CD8-positive, alpha-beta memory T cell (primary cell): ENCODE measurements at regions not wholly inside any gene's neighbourhood (a gene's known extent, or its start where the extent isn't known, plus 50 kb on each side); places are given as distances from the start of the nearest gene placed in this dataset.

Source experiments
- CTCF ChIA-PET: fragments of 350-600 bp; sonication (Branson Sonifier 250); formaldehyde crosslinking; loops from one replicate; lab custom pipeline; 2021; ENCODE audit warnings: antibody characterized with exemption; lab: Charles Lee
- POLR2A ChIA-PET: fragments of 350-600 bp; sonication (Branson Sonifier 250); formaldehyde crosslinking; loops from one replicate; lab custom pipeline; 2021; ENCODE audit warnings: antibody characterized with exemption; lab: Charles Lee
- DNase-seq, 5 donors: peaks; one replicate each; pipeline versions ENCODE4 v3.0.0 to v3.0.0-alpha.2; 2020 to 2022; ENCODE audit warnings: mixed read lengths in 1 of 5
- H3K27ac ChIP-seq: one replicate; pipeline ENCODE4 v1.7.0; 2013; ENCODE audit warnings: low read depth, mild to moderate bottlenecking, low read length, moderate library complexity
- H3K27me3 ChIP-seq: 2 replicates; pipeline ENCODE4 v1.7.0; 2013; ENCODE audit warnings: low read length, mild to moderate bottlenecking; ENCODE audit not compliant: insufficient read depth, poor library complexity, severe bottlenecking
- H3K36me3 ChIP-seq: 2 replicates; pipeline ENCODE4 v1.7.0; 2013; ENCODE audit warnings: mild to moderate bottlenecking, low read length, moderate library complexity; ENCODE audit not compliant: insufficient read depth
- H3K4me1 ChIP-seq: 2 replicates; pipeline ENCODE4 v1.7.0; 2013; ENCODE audit warnings: mild to moderate bottlenecking, low read length, moderate library complexity; ENCODE audit not compliant: insufficient read depth
- H3K4me3 ChIP-seq: 2 replicates; pipeline ENCODE4 v1.7.0; 2013; ENCODE audit warnings: mild to moderate bottlenecking, low read length
- H3K9me3 ChIP-seq: 2 replicates; pipeline ENCODE4 v1.7.0; 2013; ENCODE audit warnings: mild to moderate bottlenecking, low read length
- H3K27ac Mint-ChIP-seq, 8 donors: one replicate each; pipeline ENCODE4 v1.8.0; 2020 to 2021; ENCODE audit warnings: mixed read lengths in 8 of 8, mild to moderate bottlenecking in 6 of 8, inconsistent platforms in 3 of 8, moderate library complexity in 3 of 8
- H3K27me3 Mint-ChIP-seq, 2 donors: one replicate each; pipeline ENCODE4 v1.8.0; 2020 to 2021; ENCODE audit warnings: mixed read lengths in 2 of 2, mild to moderate bottlenecking in 1 of 2, moderate library complexity in 1 of 2
- H3K36me3 Mint-ChIP-seq, 3 donors: one replicate each; pipeline ENCODE4 v1.8.0; 2020 to 2021; ENCODE audit warnings: mixed read lengths in 3 of 3, inconsistent platforms in 1 of 3, mild to moderate bottlenecking in 1 of 3
- H3K4me1 Mint-ChIP-seq, 3 donors: one replicate each; pipeline ENCODE4 v1.8.0; 2020 to 2021; ENCODE audit warnings: mixed read lengths in 3 of 3, inconsistent platforms in 1 of 3, mild to moderate bottlenecking in 1 of 3
- H3K4me3 Mint-ChIP-seq, 7 donors: one replicate each; pipeline ENCODE4 v1.8.0; 2020 to 2021; ENCODE audit warnings: mixed read lengths in 7 of 7, mild to moderate bottlenecking in 6 of 7, moderate library complexity in 4 of 7, inconsistent platforms in 2 of 7
- H3K9me3 Mint-ChIP-seq, 5 donors: one replicate each; pipeline ENCODE4 v1.8.0; 2020 to 2022; ENCODE audit warnings: mixed read lengths in 5 of 5, mild to moderate bottlenecking in 3 of 5, moderate library complexity in 2 of 5, inconsistent platforms in 1 of 5

DNA sequence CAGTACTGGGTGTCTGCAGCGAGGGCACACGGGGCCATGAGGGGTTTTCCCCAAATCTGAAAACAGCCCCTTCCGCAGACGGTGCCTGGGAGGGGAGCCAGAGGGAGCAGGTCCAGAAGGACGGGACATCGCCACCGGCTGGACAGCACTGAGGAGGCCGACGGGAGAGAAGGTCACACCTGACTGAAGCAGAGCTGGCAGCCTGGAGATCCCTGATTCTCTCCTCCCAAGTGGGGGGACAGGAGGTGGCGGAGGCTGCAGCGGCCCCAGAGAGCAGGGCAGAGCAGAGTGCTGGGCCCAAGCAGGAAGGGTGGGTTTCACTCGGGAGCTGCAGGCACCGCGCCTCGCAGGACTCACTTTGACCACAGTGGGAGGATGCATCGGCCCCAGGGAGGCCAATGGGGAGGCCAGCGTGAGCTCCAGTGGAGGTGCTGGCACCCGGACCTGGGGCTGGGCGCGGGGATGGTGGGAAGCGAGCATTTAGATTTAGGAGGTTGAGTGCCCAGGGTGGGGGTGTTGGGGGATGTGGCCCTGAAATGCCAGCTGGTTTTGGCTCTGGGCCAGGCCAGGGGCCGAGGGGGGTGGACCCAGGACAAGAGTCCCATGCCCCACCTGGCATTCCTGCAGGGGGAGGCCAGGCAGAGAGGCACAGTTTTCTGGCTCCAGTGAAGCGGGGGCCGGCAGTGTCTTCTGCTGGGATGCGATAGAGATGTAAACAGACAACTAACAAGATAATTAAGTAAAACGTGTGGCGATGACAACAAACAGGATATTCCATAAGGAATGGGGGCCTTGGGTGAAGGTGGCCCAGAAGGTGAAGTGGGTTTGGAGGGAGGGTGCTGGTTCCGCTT, 92.3 kb upstream of the FGF3 start:
- CTCF ChIA-PET = interaction anchor here (1.3 kb wide), 1 partner anchor 39 kb away, joined by 3 read pairs; no protein-coding TSS in a partner anchor
- H3K4me3 Mint-ChIP-seq = no peak overlapping the region
- no peaks in the 10 kb centered on the region for H3K27me3 ChIP-seq

GRCh38 chr11:69912161-69912910, 93.1 kb upstream of the FGF3 start:
- POLR2A ChIA-PET = no interaction called here
- H3K9me3 Mint-ChIP-seq = peaks cover 0 to 2% (median 0%) of the 10 kb centered on the region in 5 donors
- H3K4me3 ChIP-seq = no peak overlapping the region
- H3K27ac ChIP-seq = no peak overlapping the region
- H3K4me1 ChIP-seq = no peaks in the 10 kb centered on the region
- H3K36me3 Mint-ChIP-seq = no peaks in the 10 kb centered on the region
- peak in 1 of 5 donors; percentile 39 for DNase-seq
- no peaks in the 10 kb centered on the region for H3K36me3 ChIP-seq
- CTCF ChIA-PET = no interaction called here
- peaks cover 10 to 18% of the 10 kb centered on the region in 2 donors for H3K27me3 Mint-ChIP-seq
- no peak overlapping the region for H3K27ac Mint-ChIP-seq
- H3K27me3 ChIP-seq = no peaks in the 10 kb centered on the region
- H3K9me3 ChIP-seq = no peaks in the 10 kb centered on the region
- peaks cover 0 to 1% (median 0%) of the 10 kb centered on the region in 3 donors for H3K4me1 Mint-ChIP-seq
- H3K4me3 Mint-ChIP-seq = no peak overlapping the region

More for the DNA sequence above, 92.3 kb upstream of the FGF3 start:
- no peaks in the 10 kb centered on the region for H3K36me3 ChIP-seq
- Mint-ChIP-seq H3K4me1 (peaks cover 0 to 1% (median 0%) of the 10 kb centered on the region in 3 donors), H3K27ac (no peak overlapping the region), H3K9me3 (peaks cover 0 to 2% (median 0%) of the 10 kb centered on the region in 5 donors), H3K36me3 (no peaks in the 10 kb centered on the region), H3K27me3 (peaks cover 14 to 18% of the 10 kb centered on the region in 2 donors)
- no peaks in the 10 kb centered on the region for H3K9me3 ChIP-seq
- no peaks in the 10 kb centered on the region for H3K4me1 ChIP-seq
- peak in 1 of 5 donors; percentile 46 for DNase-seq
- POLR2A ChIA-PET = no interaction called here
- H3K27ac ChIP-seq = no peak overlapping the region
- no peak overlapping the region for H3K4me3 ChIP-seq

DNA sequence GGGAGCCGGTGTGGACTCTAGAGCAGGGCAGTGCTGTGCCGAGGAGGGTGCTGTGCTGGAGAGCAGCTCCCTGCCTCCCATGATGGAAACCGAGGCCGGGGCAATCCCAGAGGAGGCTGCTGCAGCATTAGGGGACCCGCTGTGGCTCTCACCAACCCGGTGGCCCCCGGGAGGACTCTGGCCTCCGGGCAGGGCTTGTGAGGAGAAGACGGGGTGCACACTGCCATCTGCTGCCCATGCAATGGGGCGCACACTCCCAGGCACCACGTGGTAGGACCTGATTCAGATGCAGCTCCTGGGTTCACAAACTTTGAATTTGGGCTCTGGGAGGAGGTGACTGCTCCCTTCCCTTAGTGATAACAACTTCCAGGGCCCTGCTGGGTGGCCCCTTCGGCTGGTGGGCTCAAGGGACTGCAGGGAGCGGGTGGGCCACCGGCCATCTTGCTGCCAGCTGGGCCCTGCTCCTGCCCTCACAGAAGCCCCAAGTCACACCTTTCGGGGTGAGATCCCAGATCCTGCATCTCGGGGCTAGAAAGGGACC, 93.8 kb upstream of the FGF3 start:
- Histone ChIP-seq H3K27me3 (no peaks in the 10 kb centered on the region), H3K36me3 (no peaks in the 10 kb centered on the region), H3K4me1 (no peaks in the 10 kb centered on the region), H3K4me3 (no peak overlapping the region), H3K27ac (no peak overlapping the region), H3K9me3 (no peaks in the 10 kb centered on the region)
- H3K4me1 Mint-ChIP-seq = peaks cover 0 to 1% (median 0%) of the 10 kb centered on the region in 3 donors
- DNase-seq = peak in 1 of 5 donors; percentile 27
- ChIA-PET CTCF (interaction anchor here (0.6 kb wide), 1 partner anchor 284 kb away, joined by 3 read pairs; no protein-coding TSS in a partner anchor), POLR2A (no interaction called here)
- H3K9me3 Mint-ChIP-seq = peaks cover 0 to 2% (median 0%) of the 10 kb centered on the region in 5 donors
- peaks cover 10 to 18% of the 10 kb centered on the region in 2 donors for H3K27me3 Mint-ChIP-seq
- no peak overlapping the region for H3K27ac Mint-ChIP-seq
- no peak overlapping the region for H3K4me3 Mint-ChIP-seq
- no peaks in the 10 kb centered on the region for H3K36me3 Mint-ChIP-seq

GRCh38 chr11:69913591-69914285, 94.5 kb upstream of the FGF3 start:
- POLR2A ChIA-PET = no interaction called here
- CTCF ChIA-PET = interaction anchor here (0.6 kb wide), 1 partner anchor 283 kb away, joined by 3 read pairs; no protein-coding TSS in a partner anchor
- peaks cover 4% of the 10 kb centered on the region for H3K27me3 ChIP-seq
- no peak overlapping the region for H3K27ac Mint-ChIP-seq
- H3K36me3 Mint-ChIP-seq = no peaks in the 10 kb centered on the region
- peaks cover 0 to 2% (median 0%) of the 10 kb centered on the region in 5 donors for H3K9me3 Mint-ChIP-seq
- H3K4me3 ChIP-seq = no peak overlapping the region
- no peak overlapping the region for H3K27ac ChIP-seq
- H3K36me3 ChIP-seq = no peaks in the 10 kb centered on the region
- H3K9me3 ChIP-seq = no peaks in the 10 kb centered on the region
- H3K4me3 Mint-ChIP-seq = no peak overlapping the region
- DNase-seq = peak in 1 of 5 donors; percentile 26
- H3K27me3 Mint-ChIP-seq = peaks cover 3 to 12% of the 10 kb centered on the region in 2 donors
- peaks cover 0 to 1% (median 0%) of the 10 kb centered on the region in 3 donors for H3K4me1 Mint-ChIP-seq
- H3K4me1 ChIP-seq = no peaks in the 10 kb centered on the region

GRCh38 chr11:69914286-69915150, 95.3 kb upstream of the FGF3 start:
- Histone ChIP-seq H3K4me3 (no peak overlapping the region), H3K36me3 (no peaks in the 10 kb centered on the region), H3K9me3 (no peaks in the 10 kb centered on the region), H3K27ac (no peak overlapping the region), H3K27me3 (peaks cover 5% of the 10 kb centered on the region), H3K4me1 (no peaks in the 10 kb centered on the region)
- Mint-ChIP-seq H3K27me3 (peaks cover 4 to 16% of the 10 kb centered on the region in 2 donors), H3K9me3 (peaks cover 0 to 2% (median 0%) of the 10 kb centered on the region in 5 donors), H3K4me3 (no peak overlapping the region), H3K36me3 (no peaks in the 10 kb centered on the region), H3K27ac (no peak overlapping the region), H3K4me1 (peaks cover 0 to 4% (median 1%) of the 10 kb centered on the region in 3 donors)
- DNase-seq = peak in 1 of 5 donors; percentile 41
- ChIA-PET POLR2A (no interaction called here), CTCF (interaction anchor here (0.6 kb wide), 1 partner anchor 294 kb away, joined by 3 read pairs; no protein-coding TSS in a partner anchor)

- Mint-ChIP-seq H3K4me1 (peaks cover 0 to 4% (median 1%) of the 10 kb centered on the region in 3 donors), H3K27me3 (peaks cover 6 to 17% of the 10 kb centered on the region in 2 donors), H3K27ac (no peak overlapping the region), H3K4me3 (no peak overlapping the region), H3K36me3 (no peaks in the 10 kb centered on the region), H3K9me3 (peaks cover 0 to 2% (median 0%) of the 10 kb centered on the region in 5 donors)
- Histone ChIP-seq H3K27me3 (peaks cover 5% of the 10 kb centered on the region), H3K36me3 (no peaks in the 10 kb centered on the region), H3K4me3 (no peak overlapping the region), H3K27ac (no peak overlapping the region), H3K9me3 (no peaks in the 10 kb centered on the region), H3K4me1 (no peaks in the 10 kb centered on the region)
- ChIA-PET POLR2A (no interaction called here), CTCF (interaction anchor here (0.6 kb wide), 1 partner anchor 294 kb away, joined by 3 read pairs; no protein-coding TSS in a partner anchor)
- no peak for DNase-seq
Measured at GRCh38 chr11:69915151-69915500, 95.9 kb upstream of the FGF3 start.
